GM12878 (cell line): ENCODE measurements at regions not wholly inside any gene's neighbourhood (a gene's known extent, or its start where the extent isn't known, plus 50 kb on each side); places are given as distances from the start of the nearest gene placed in this dataset.

Source experiments
- ATAC-seq: fragments of 200-7000 bp; cut with Tn5 transposase; 3 replicates; pipeline ENCODE4 v1.9.1; 2020; ENCODE audit warnings: mild to moderate bottlenecking, moderate library complexity
- BruUV-seq: library from RNA; stranded (reverse); fragments of 400-500 nt; replicated peaks from 2 replicates; lab custom pipeline; 2021; lab: Mats Ljungman, UMichigan
- CTCF ChIA-PET: fragments of 300-600 bp; sonication (Branson Sonifier 250); formaldehyde crosslinking; extraction: SDS; loops from one replicate; lab custom pipeline; 2021; ENCODE audit warnings: inconsistent platforms; lab: Yijun Ruan, JAX
- POLR2A ChIA-PET: fragments of 350-600 bp; formaldehyde crosslinking; extraction: SDS; loops from one replicate; lab custom pipeline; 2021; ENCODE audit warnings: inconsistent platforms; lab: Charles Lee
- RAD21 ChIA-PET: fragments of 300-600 bp; sonication (Branson Sonifier 250); formaldehyde crosslinking; loops from one replicate; lab custom pipeline; 2023; ENCODE audit warnings: antibody characterized with exemption; ENCODE audit not compliant: unreplicated experiment; lab: Charles Lee
- SMC1A ChIA-PET: fragments of 300-600 bp; sonication (Branson Sonifier 250); formaldehyde crosslinking; loops from one replicate; lab custom pipeline; 2023; ENCODE audit not compliant: unreplicated experiment, uncharacterized antibody; lab: Charles Lee
- DNase-seq: peaks from one replicate; pipeline ENCODE4 v3.0.0-alpha.2; 2011; ENCODE audit warnings: low read depth, low spot score
- FAIRE-seq: peaks from 3 replicates; lab custom pipeline; 2011; peaks lifted over from hg19 to GRCh38; lab: Jason Lieb, UNC
- H2AFZ ChIP-seq: 2 replicates; pipeline ENCODE4 v1.6.0; 2011; ENCODE audit warnings: low read depth, low read length, control low read depth; ENCODE audit not compliant: control insufficient read depth
- H3K27ac ChIP-seq: 2 replicates; pipeline ENCODE4 v1.5.1; 2011; ENCODE audit warnings: control low read depth; ENCODE audit not compliant: control insufficient read depth, insufficient read depth
- H3K27me3 ChIP-seq, 2 experiments: replicated peaks in 1 of 2; 2 replicates each; pipeline versions ENCODE4 v1.6.0 to v1.6.1; 2011; ENCODE audit warnings: low read length in 1 of 2; ENCODE audit not compliant: control insufficient read depth in 2 of 2, insufficient read depth in 2 of 2
- H3K36me3 ChIP-seq, 2 experiments: 2 replicates each; pipeline ENCODE4 v1.5.1; 2011; ENCODE audit warnings: low read length in 1 of 2; ENCODE audit not compliant: control insufficient read depth in 2 of 2, insufficient read depth in 2 of 2
- H3K4me1 ChIP-seq: 2 replicates; pipeline ENCODE4 v1.6.1; 2011; ENCODE audit warnings: mild to moderate bottlenecking, low read length, moderate library complexity, mixed read lengths; ENCODE audit not compliant: control insufficient read depth, insufficient read depth
- H3K4me2 ChIP-seq: 2 replicates; pipeline ENCODE4 v1.6.0; 2011; ENCODE audit warnings: control low read depth; ENCODE audit not compliant: control insufficient read depth, insufficient read depth
- H3K4me3 ChIP-seq: fragments of 200-600 bp; sonication (generic); 2 replicates; pipeline ENCODE4 v1.5.1; 2016
- H3K79me2 ChIP-seq: 2 replicates; pipeline ENCODE4 v1.6.0; 2011; ENCODE audit warnings: low read length; ENCODE audit not compliant: control insufficient read depth, insufficient read depth
- H3K9ac ChIP-seq: 2 replicates; pipeline ENCODE4 v1.8.0; 2011; ENCODE audit warnings: low read length, control low read depth, mixed read lengths; ENCODE audit not compliant: control insufficient read depth, insufficient read depth
- H3K9me3 ChIP-seq: replicated peaks from 3 replicates; pipeline ENCODE4 v1.5.1; 2011; ENCODE audit warnings: mild to moderate bottlenecking, low read length; ENCODE audit not compliant: control insufficient read depth, insufficient read depth
- H4K20me1 ChIP-seq: 2 replicates; pipeline ENCODE4 v1.6.0; 2011; ENCODE audit not compliant: control insufficient read depth, insufficient read depth
- CEBPB ChIP-seq, 2 experiments: fragments of 150-350 bp in 1 of 2; IDR thresholded peaks; 2 replicates each; pipeline ENCODE4 v1.6.1; 2012 to 2014; ENCODE audit warnings: low read depth in 2 of 2, low read length in 2 of 2, borderline replicate concordance in 1 of 2, inconsistent platforms in 1 of 2
- IKZF1 ChIP-seq: fragments of 450-650 bp; conservative IDR thresholded peaks from 2 replicates; pipeline ENCODE4 v1.6.1; 2017; ENCODE audit warnings: antibody characterized with exemption, mild to moderate bottlenecking
- NFYB ChIP-seq: IDR thresholded peaks from 2 replicates; pipeline ENCODE4 v1.6.1; 2011; ENCODE audit warnings: low read depth, mild to moderate bottlenecking, low read length, improper control_type of control experiment, moderate library complexity; ENCODE audit not compliant: insufficient read depth
- POLR2A ChIP-seq: IDR thresholded peaks from 2 replicates; pipeline ENCODE4 v1.6.1; 2011; ENCODE audit warnings: low read depth, mild to moderate bottlenecking, low read length
- POLR2AphosphoS5 ChIP-seq: IDR thresholded peaks from 2 replicates; pipeline ENCODE4 v1.6.1; 2011; ENCODE audit warnings: mild to moderate bottlenecking, low read length, inconsistent platforms
- STAT1 ChIP-seq: fragments of 450-650 bp; conservative IDR thresholded peaks from 2 replicates; pipeline ENCODE4 v1.6.1; 2014; ENCODE audit warnings: antibody characterized with exemption, mild to moderate bottlenecking
- in situ Hi-C: fragments of 300-500 bp; cut with MboI; formaldehyde crosslinking; loops from 9 replicates; pipeline ENCODE4 v1.14.3; 2018; ENCODE audit warnings: mixed read lengths
- intact Hi-C: fragments of 100-400 bp; cut with micrococcal nuclease; formaldehyde crosslinking; loops from one replicate; pipeline ENCODE4 v1.14.2; 2022; ENCODE audit not compliant: unreplicated experiment
- TF ChIP-seq, protein P1 (sequence below): IDR thresholded peaks from 2 replicates; pipeline ENCODE4 v1.6.1; 2011; ENCODE audit warnings: borderline replicate concordance, low read depth, mild to moderate bottlenecking, moderate library complexity, low read length; ENCODE audit not compliant: insufficient read depth, poor library complexity, severe bottlenecking
- TF ChIP-seq, protein P2 (sequence below): fragments of 450-650 bp; IDR thresholded peaks from 2 replicates; pipeline ENCODE4 v1.6.1; 2017; ENCODE audit warnings: mild to moderate bottlenecking, low read depth, inconsistent platforms; ENCODE audit not compliant: poor library complexity, severe bottlenecking
- TF ChIP-seq, protein P3 (sequence below): IDR thresholded peaks from 2 replicates; pipeline ENCODE4 v1.6.1; 2012; ENCODE audit warnings: improper control_type of control experiment, low read depth, low read length; ENCODE audit not compliant: insufficient replicate concordance
- TF ChIP-seq, protein P4 (sequence below): fragments of 150-350 bp; IDR thresholded peaks from 2 replicates; pipeline ENCODE4 v1.6.1; 2016; ENCODE audit warnings: low read depth, low read length

DNA sequence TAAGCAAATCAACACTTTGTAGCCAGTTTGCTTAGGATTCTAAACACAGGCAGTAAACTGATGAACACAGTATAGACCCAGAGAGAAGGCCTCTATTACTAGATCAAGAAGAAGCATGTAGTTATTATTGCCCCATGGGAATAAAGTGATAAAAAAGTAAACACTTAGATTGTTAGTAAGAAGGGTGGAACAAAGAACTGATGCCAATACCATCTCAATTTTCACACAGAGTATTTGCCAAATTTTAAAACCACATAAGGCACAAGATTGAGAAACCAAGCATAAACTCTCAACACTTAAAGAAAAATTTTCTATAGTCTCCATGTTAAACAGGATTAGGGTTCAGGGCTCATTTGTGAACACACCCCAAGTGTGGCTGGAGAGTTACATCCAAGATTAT is 77.0 kb upstream of the SYT1 start:
- Histone ChIP-seq H4K20me1 (no peaks in the 10 kb centered on the region), H3K27me3 (no peaks in the 10 kb centered on the region), H3K4me3 (no peak overlapping the region), H3K4me1 (no peaks in the 10 kb centered on the region), H3K9me3 (no peaks in the 10 kb centered on the region), H3K79me2 (no peaks in the 10 kb centered on the region), H2AFZ (no peak overlapping the region), H3K36me3 (no peaks in the 10 kb centered on the region), H3K9ac (no peak overlapping the region), H3K4me2 (no peak overlapping the region), H3K27ac (no peak overlapping the region)
- DNase-seq (no peak), ATAC-seq (no peak), FAIRE-seq (no peak)
- POLR2A ChIA-PET: no interaction called here
- intact Hi-C loops (no loop called here), in situ Hi-C loops (no loop called here)
- CTCF ChIA-PET: no interaction called here
- BruUV-seq: no TSS peak
- RAD21 ChIA-PET: no interaction called here
- SMC1A ChIA-PET: no interaction called here
- no peak for TF ChIP-seq CEBPB (IDR thresholded peaks at IDR 0.05; ENCODE audit: borderline replicate concordance in 1 of 2, low read depth in 2 of 2, low read length in 2 of 2)
- TF ChIP-seq, protein P1, sequence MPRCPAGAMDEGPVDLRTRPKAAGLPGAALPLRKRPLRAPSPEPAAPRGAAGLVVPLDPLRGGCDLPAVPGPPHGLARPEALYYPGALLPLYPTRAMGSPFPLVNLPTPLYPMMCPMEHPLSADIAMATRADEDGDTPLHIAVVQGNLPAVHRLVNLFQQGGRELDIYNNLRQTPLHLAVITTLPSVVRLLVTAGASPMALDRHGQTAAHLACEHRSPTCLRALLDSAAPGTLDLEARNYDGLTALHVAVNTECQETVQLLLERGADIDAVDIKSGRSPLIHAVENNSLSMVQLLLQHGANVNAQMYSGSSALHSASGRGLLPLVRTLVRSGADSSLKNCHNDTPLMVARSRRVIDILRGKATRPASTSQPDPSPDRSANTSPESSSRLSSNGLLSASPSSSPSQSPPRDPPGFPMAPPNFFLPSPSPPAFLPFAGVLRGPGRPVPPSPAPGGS: no peak
- TF ChIP-seq STAT1: no peak
- no peak for TF ChIP-seq IKZF1
- TF ChIP-seq POLR2AphosphoS5: no peak
- TF ChIP-seq, protein P2, sequence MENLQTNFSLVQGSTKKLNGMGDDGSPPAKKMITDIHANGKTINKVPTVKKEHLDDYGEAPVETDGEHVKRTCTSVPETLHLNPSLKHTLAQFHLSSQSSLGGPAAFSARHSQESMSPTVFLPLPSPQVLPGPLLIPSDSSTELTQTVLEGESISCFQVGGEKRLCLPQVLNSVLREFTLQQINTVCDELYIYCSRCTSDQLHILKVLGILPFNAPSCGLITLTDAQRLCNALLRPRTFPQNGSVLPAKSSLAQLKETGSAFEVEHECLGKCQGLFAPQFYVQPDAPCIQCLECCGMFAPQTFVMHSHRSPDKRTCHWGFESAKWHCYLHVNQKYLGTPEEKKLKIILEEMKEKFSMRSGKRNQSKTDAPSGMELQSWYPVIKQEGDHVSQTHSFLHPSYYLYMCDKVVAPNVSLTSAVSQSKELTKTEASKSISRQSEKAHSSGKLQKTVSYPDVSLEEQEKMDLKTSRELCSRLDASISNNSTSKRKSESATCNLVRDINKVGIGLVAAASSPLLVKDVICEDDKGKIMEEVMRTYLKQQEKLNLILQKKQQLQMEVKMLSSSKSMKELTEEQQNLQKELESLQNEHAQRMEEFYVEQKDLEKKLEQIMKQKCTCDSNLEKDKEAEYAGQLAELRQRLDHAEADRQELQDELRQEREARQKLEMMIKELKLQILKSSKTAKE: no peak
- TF ChIP-seq, protein P3, sequence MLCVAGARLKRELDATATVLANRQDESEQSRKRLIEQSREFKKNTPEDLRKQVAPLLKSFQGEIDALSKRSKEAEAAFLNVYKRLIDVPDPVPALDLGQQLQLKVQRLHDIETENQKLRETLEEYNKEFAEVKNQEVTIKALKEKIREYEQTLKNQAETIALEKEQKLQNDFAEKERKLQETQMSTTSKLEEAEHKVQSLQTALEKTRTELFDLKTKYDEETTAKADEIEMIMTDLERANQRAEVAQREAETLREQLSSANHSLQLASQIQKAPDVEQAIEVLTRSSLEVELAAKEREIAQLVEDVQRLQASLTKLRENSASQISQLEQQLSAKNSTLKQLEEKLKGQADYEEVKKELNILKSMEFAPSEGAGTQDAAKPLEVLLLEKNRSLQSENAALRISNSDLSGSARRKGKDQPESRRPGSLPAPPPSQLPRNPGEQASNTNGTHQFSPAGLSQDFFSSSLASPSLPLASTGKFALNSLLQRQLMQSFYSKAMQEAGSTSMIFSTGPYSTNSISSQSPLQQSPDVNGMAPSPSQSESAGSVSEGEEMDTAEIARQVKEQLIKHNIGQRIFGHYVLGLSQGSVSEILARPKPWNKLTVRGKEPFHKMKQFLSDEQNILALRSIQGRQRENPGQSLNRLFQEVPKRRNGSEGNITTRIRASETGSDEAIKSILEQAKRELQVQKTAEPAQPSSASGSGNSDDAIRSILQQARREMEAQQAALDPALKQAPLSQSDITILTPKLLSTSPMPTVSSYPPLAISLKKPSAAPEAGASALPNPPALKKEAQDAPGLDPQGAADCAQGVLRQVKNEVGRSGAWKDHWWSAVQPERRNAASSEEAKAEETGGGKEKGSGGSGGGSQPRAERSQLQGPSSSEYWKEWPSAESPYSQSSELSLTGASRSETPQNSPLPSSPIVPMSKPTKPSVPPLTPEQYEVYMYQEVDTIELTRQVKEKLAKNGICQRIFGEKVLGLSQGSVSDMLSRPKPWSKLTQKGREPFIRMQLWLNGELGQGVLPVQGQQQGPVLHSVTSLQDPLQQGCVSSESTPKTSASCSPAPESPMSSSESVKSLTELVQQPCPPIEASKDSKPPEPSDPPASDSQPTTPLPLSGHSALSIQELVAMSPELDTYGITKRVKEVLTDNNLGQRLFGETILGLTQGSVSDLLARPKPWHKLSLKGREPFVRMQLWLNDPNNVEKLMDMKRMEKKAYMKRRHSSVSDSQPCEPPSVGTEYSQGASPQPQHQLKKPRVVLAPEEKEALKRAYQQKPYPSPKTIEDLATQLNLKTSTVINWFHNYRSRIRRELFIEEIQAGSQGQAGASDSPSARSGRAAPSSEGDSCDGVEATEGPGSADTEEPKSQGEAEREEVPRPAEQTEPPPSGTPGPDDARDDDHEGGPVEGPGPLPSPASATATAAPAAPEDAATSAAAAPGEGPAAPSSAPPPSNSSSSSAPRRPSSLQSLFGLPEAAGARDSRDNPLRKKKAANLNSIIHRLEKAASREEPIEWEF: no peak
- TF ChIP-seq POLR2A: no peak
- TF ChIP-seq, protein P4, sequence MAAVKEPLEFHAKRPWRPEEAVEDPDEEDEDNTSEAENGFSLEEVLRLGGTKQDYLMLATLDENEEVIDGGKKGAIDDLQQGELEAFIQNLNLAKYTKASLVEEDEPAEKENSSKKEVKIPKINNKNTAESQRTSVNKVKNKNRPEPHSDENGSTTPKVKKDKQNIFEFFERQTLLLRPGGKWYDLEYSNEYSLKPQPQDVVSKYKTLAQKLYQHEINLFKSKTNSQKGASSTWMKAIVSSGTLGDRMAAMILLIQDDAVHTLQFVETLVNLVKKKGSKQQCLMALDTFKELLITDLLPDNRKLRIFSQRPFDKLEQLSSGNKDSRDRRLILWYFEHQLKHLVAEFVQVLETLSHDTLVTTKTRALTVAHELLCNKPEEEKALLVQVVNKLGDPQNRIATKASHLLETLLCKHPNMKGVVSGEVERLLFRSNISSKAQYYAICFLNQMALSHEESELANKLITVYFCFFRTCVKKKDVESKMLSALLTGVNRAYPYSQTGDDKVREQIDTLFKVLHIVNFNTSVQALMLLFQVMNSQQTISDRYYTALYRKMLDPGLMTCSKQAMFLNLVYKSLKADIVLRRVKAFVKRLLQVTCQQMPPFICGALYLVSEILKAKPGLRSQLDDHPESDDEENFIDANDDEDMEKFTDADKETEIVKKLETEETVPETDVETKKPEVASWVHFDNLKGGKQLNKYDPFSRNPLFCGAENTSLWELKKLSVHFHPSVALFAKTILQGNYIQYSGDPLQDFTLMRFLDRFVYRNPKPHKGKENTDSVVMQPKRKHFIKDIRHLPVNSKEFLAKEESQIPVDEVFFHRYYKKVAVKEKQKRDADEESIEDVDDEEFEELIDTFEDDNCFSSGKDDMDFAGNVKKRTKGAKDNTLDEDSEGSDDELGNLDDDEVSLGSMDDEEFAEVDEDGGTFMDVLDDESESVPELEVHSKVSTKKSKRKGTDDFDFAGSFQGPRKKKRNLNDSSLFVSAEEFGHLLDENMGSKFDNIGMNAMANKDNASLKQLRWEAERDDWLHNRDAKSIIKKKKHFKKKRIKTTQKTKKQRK: no peak
- TF ChIP-seq NFYB: no peak
